ENCODE measurements at regions not wholly inside any gene's neighbourhood (a gene's known extent, or its start where the extent isn't known, plus 50 kb on each side); places are given as distances from the start of the nearest gene placed in this dataset.

DNA sequence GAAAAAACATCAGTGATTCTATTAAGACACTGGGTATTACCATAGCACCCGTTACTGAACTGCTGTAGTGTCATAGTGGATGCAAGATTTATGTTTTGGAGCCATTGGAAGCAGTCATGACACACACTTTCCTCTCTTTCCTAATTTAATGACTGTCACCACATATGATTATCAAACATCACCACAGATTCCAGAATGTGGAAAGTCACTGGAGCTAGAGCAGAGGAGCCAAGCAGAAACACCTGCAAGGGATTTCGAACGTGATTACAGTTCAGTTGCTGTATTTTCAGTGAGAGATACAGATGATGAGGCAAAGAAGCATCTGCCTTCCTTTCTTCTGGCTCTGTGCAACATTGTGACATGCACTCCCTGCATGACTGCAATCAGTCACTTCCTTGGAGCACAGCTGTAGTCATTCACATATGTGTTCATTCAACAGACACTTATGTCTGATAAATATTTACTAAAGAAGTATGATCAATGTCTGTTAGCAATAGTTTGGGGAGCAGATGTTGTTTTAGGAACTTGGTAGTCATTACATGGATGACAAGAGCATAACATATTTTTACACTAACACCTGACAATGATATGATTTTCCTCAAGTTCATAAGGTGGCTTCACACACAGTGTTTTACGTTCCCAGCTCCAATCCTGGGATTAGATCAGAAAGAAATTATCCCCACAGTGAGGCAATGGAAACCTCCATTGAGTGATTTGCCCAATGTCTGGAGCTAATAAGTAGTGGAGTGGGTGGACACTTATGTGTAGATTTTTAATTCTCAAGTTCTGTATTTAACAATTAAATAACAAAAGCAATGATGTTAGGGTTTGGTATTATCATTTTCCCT is 416.6 kb downstream of the PLCL1 start:
- TF ChIP-seq, protein P1, sequence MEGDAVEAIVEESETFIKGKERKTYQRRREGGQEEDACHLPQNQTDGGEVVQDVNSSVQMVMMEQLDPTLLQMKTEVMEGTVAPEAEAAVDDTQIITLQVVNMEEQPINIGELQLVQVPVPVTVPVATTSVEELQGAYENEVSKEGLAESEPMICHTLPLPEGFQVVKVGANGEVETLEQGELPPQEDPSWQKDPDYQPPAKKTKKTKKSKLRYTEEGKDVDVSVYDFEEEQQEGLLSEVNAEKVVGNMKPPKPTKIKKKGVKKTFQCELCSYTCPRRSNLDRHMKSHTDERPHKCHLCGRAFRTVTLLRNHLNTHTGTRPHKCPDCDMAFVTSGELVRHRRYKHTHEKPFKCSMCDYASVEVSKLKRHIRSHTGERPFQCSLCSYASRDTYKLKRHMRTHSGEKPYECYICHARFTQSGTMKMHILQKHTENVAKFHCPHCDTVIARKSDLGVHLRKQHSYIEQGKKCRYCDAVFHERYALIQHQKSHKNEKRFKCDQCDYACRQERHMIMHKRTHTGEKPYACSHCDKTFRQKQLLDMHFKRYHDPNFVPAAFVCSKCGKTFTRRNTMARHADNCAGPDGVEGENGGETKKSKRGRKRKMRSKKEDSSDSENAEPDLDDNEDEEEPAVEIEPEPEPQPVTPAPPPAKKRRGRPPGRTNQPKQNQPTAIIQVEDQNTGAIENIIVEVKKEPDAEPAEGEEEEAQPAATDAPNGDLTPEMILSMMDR (IDR thresholded peaks at IDR 0.05), result no peak
- TF ChIP-seq ZFX (IDR thresholded peaks at IDR 0.05; ENCODE audit: borderline replicate concordance), result no peak

Measured in 22Rv1 (cell line).